Stimulated activated CD4-positive, alpha-beta T cell treated with anti-CD3 and anti-CD28 coated beads, Interleukin-2, amount 100 ng/mL, for 4 hours (primary cell): ENCODE measurements at regions not wholly inside any gene's neighbourhood (a gene's known extent, or its start where the extent isn't known, plus 50 kb on each side); places are given as distances from the start of the nearest gene placed in this dataset.

ENCODE experiments used
- DNase-seq: peaks from one replicate; pipeline ENCODE4 v3.0.0-alpha.2; 2020; ENCODE audit warnings: low read depth

DNA sequence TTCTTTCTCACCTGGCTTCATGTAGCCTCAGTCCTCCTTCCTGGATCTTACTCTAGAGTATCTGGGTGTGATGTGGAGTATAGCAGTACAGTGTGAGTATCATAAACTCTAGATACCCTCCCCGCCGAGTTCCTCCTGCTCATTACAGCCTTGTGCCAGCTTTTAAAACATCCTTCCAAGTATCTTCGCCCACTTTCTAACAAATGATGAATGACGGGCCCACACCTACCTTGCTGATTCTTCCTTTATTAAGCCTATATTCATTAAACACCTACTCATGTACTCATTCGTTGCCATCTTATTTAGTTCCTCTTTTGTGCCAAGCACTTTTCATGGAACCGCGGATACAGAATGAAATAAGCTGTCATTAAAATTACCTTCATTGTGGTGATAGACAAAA, 1585.3 kb upstream of the TENM3 start:
- no peak for DNase-seq

DNA sequence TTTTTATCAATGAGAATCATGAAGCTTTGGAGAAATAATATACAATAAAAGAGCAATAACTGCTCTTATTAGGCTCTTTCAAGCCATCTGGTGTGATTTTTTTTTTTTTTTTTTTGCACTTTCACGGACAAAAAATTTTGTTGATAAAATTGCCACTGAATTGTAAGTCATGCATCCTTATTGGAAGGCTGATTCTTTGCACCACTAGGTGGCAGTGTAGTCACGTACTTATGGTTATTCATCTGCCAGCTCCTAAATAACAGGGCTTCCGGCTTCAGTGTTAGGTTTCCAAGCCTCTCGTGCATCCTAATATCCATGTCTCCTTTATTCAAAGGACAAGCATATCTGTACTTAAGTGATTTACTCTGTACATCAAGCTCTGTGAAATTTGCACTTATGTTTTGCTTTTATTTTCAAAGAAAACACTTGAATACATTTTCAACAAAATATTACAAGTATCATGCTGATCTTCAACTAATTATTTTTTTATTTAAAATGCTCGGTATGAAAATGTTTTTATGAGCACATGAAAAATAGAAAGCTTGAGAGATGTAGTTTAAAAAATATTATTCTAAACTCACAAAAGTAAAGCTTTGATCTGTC, 1578.3 kb upstream of the TENM3 start:
- peak; percentile 19 for DNase-seq

DNA sequence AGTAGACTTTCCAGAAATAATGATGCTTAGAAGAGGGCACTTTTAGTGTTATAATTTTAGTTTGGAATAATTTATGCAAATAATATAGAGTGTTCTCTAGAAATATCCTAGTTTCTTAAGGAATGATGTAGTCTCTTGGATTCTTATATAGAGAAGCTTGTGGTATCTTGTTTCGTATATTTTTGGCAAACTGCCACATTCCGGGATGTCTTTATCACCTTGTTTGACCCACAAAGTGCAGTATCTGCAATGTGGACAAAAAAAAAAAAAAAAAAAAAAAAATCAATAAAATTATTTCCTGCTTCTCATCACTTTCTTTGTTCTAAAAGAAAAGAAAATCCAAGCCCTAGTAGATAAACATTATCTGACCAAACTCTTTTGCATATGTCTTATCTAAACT, 1577.7 kb upstream of the TENM3 start:
- DNase-seq, result no peak

- DNase-seq, result no peak
Observed at GRCh38 chr4:180665994-180666824, 1577.0 kb upstream of the TENM3 start.

GRCh38 chr4:180668732-180669131, 1574.5 kb upstream of the TENM3 start:
- no peak for DNase-seq

DNA sequence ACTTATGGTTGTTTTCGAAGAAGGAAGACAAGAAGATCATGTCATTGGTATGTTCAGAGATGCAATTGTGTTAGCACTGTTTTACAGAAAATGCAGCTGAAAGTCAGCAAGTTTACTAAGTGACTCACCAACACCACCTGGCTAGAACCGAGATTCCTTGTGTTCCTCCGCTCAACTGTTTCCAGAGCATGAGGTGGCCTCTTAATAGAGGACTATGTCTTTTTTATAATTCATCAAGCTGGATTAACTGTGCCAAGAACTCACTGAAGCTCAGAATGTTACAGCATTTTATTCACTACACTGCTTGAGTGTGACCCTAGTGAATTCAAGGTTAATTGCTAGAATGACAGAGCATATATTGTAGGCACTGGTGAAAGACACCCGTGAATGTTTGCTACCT, 1573.5 kb upstream of the TENM3 start:
- no peak for DNase-seq

GRCh38 chr4:180674619-180675358, 1568.4 kb upstream of the TENM3 start:
- DNase-seq, result no peak

GRCh38 chr4:180675359-180675650, 1567.9 kb upstream of the TENM3 start:
- no peak for DNase-seq

DNA sequence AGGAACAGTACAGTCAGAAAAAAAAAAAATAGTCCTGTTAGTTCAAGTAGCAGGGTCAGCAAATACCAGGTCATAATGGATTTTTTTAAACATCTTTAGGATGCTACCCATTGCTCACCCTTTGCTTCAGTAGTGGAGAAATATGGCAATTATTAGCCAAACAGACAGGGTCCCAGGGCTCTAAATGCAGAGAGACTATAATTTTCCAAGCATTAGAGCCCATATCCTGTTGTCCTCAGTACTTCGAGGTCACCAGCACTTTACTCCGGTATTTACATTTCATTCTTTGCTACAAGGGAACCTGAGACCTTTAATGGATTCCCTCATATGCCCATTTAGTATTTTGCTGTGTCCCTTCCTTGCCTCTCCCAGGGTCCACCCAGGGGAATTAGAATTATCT, 1562.9 kb upstream of the TENM3 start:
- DNase-seq, result no peak

DNA sequence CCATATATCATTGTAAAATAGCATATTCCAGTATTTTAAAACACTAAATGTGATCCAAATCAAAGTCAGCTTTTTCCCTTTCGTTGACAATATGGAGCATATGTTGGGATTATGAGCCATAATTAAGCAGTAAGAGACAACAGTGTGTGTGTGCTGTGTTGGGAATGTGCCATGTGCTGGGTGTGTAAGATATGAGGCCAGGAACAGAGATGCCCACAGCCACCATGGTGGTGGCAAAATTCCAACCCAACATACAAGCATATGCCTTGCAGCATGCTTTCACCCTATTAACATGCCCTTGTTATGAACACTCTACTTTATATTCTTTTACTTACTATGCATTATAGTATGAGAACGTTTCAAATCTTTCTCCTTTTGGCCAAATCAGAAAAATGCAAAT, 1560.4 kb upstream of the TENM3 start:
- DNase-seq, result no peak

DNA sequence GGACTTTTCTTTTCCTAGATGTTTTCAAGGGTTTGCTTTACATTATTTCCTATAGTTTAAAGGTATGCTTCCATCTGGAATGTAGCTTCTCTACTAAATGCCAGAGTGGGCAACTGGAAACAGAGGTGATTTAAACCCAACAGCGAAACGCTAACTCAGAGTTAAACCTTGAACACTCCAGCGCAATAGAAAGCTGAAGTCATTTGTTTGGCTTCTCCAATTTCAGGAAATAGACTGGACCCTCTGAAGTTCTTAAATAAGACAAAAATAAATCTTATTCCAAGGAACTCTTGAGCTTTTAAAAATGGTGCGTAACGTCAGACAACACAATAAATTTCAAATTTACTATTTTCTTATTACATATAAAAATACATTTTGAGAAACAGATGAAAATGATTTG, 1560.0 kb upstream of the TENM3 start:
- no peak for DNase-seq

DNA sequence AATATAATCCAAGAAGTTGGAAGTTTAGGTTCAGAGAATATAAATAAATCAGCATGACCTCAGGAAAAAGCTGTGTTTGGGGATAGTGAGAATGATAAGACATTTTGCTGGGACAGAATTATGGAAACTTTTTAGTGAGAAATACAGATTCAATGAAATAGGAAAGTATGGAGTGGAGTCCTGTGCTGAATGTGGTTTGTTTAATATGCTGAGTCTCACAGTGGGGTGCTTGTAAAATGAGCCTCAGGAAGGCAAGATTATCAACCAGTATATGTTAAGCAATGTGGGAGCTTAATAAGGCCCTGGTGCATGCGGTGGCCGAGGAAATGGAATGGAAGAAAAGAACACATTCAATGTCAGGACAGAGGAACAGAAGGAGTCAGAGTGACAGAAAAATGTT, 1554.7 kb upstream of the TENM3 start:
- DNase-seq, result no peak

DNA sequence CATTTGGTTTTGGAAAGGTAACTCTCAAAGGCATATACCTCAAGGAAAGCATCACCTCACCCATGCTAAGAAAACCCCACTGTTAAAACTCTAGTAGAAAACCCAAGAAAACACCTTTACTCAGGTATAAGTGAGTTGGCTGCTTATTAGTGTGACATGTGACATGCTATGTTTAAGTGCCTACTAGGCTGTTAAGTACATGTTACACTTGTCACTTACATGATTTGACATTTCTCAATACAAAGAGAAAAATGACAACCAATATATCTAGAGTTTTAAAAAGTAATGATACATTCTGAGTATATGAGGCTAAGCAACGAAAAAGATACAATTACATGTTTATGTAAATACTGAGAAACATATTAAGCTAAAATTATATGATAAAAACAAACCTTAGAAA, 1548.3 kb upstream of the TENM3 start:
- no peak for DNase-seq

DNA sequence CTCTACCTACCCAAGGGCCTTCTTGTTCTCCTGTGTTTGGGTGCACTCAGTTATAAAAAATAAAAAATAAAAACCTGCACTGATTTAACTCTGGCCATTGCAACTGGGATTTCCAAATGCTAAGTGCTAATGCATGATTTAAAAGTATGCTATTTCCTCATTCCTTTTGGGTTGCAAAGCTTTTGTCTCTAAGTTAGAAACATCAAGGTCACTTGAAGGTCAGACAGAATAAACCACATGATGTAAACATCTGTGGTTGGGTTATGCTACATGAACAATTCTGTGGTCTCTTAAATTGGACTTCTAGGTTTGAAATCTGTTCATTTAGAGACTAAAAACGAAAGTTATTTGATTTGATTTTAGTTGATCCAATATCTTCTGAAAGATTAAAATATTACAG, 1547.4 kb upstream of the TENM3 start:
- no peak for DNase-seq

- no peak for DNase-seq
Observed at GRCh38 chr4:180696460-180697092, 1546.6 kb upstream of the TENM3 start.

DNA sequence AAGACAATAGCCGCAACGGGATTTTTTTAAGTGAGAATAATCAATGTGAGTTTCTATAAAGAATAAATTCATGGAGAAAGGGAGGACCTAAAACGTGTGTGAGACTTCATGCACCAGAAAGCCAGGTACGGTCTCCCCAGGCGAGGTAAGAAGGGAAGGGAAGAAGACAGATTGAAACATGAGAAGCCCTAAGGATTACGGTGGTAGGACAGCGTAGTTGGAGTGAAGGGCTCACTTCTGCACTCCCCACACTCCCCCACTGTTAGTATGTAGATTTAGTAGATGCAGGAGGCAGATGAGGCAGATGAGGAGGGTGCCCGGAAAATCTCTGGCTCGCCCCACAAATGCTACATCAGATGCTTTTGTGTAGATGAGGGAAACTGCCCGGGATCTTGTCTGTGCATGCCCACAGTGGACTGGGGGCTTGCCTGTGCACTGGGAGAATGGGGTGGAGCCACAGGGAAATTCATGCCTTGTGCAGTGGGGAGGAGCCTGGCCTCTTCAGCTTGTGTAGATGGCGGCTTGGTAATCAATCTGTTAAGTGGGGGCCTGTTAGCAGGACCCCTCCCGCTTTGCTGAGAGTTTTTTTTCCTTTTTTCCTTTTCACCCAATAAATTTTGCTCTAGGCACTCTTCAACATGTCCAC, 1544.5 kb upstream of the TENM3 start:
- no peak for DNase-seq

GRCh38 chr4:180706766-180707165, 1536.4 kb upstream of the TENM3 start:
- no peak for DNase-seq

DNA sequence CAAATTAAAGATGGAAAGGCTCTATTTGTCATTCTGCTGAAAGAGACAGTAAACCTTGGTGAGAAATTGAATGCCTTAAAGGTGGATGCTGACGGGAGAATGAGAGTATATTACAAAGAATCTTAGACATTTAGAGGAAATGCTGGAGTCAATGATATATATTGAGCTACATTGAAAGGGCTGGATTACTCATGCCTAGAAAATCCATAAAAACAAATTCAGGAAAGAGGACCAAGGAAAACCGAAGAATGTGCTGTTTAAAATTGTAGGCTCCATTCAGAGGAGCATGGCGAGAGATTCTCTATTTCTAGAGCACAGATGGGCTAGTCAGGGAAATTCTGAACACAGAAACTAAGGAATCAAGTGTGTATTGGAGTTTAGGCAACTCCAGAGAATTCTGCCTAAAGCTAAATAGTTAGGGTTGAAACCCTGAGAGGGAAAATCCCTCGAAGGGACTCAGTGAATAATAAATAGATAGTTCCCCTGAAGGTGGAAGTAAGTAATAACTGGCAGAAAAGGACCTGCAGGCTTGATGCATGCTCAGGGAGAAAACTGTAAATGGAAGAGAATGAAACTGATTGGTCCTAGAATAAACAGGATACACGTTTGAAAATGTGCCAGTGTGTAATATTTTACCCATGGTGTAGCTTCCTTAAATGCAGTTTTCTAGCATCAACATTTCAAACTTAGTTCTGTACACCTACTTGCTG, 1532.4 kb upstream of the TENM3 start:
- no peak for DNase-seq

DNA sequence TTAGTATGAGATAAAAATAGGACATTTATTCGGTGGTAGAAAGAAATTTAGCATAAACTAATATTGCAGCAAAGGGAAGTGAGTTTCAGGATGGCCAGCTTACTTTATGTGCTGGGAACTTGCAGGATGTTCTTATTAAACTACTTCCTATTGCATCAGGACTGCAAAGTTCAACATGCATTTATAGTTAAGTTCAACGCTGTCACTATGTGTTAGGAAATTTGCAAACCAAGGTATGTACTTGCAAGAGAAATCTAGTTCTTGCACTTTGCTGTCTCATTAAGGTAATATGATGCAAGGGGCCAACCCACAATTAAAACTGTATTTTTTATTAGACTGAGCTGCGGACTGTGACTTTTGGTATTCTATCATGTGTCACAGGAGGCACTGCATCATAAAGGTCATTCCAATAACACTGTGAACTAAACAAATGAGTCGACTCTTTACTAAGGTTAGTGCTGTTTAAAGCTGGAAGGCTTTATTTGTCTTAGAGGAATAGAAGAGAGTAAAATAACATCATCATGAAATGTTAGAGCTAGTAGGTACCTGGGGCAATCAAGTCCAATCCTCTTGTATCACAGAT, 1525.7 kb upstream of the TENM3 start:
- no peak for DNase-seq

GRCh38 chr4:180721356-180721755, 1521.8 kb upstream of the TENM3 start:
- no peak for DNase-seq

- DNase-seq, result no peak
Observed at GRCh38 chr4:180726611-180727010, 1516.6 kb upstream of the TENM3 start.
